Fibroblast of pulmonary artery (primary cell): ENCODE measurements at regions not wholly inside any gene's neighbourhood (a gene's known extent, or its start where the extent isn't known, plus 50 kb on each side); places are given as distances from the start of the nearest gene placed in this dataset.
A peak's percentile ranks its signal among the peaks of the same experiment; 100 is the strongest.
"Not testable (repeated sequence)": the region's sequence is repeated elsewhere in the genome, so short reads cannot be mapped to it uniquely, and the experiment has no call there.

Source experiments
- DNase-seq: peaks from one replicate; pipeline ENCODE4 v3.0.0-alpha.2; 2010; ENCODE audit warnings: low read depth
- H3K4me3 ChIP-seq: replicated peaks from 2 replicates; pipeline ENCODE4 v1.5.1; 2011; ENCODE audit warnings: low read depth, mild to moderate bottlenecking, control low read depth, low read length, moderate library complexity
- CTCF ChIP-seq: IDR thresholded peaks from 2 replicates; pipeline ENCODE4 v1.5.1; 2011; ENCODE audit warnings: mild to moderate bottlenecking, control low read depth, low read length, inconsistent platforms; ENCODE audit errors: missing control alignments

DNA sequence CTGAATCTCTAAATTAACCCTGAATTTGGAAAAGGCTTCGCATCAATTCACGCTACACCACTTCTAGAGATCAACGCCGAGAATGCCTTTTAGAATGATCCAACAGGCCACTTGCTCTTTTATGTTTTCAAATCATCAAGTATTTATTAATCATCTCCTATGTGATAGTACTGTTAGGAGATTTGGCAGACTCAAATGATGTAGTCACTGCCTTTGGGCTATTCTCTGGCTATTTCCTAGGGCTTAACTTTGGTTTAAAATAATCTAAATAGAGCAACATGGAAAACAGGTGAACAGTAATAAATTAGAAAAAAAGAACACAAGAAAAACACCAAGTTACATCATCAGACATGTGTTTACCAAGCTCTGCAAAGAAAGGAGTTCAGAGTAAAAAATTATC, 140.3 kb downstream of the TENT5A start:
- no peak for DNase-seq
- no peak for TF ChIP-seq CTCF
- no peak overlapping the region for H3K4me3 ChIP-seq

DNA sequence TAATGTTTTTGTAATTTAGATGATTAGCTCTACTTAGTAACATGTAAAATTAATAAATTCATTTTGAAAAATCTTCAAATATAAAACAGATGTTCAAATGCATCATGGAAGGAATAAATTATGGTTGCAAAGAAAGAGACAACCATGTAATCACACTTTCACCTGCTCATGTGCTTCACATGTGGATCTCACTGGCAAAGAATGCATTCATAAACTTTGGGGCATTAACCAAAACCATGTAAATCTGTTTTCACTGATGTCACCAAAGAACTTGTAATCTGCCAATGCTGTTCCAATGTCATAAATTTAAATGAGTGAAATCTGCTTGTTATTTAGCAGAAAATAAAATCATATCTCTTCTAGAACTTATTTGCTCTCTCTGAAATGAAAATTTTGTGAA, 142.7 kb downstream of the TENT5A start:
- H3K4me3 ChIP-seq = no peak overlapping the region
- no peak for DNase-seq
- no peak for TF ChIP-seq CTCF

- no peak for TF ChIP-seq CTCF
- H3K4me3 ChIP-seq = no peak overlapping the region
- DNase-seq = peak; percentile 3
Observed at GRCh38 chr6:81608776-81609175, 143.7 kb downstream of the TENT5A start.

DNA sequence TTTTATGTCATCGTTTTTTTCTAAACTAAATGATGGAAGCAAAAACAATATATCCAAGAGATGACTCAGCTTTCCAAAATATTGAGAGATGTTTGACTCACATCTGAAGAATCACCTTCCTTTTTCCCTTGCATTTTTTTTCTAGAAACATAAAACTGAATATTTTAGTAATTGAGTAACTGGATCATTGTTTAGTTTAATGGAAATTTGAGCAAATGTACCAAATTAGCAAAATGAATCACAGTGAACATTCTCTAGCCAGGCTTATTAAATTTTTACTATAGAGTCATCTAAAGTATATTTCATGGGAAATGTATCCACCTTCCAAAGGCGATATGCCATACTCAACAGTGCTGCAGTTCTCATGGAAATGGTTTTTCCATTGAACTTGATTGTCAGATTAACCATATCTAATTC, 145.5 kb downstream of the TENT5A start:
- TF ChIP-seq CTCF = no peak
- no peak overlapping the region for H3K4me3 ChIP-seq
- peak; percentile 64 for DNase-seq

GRCh38 chr6:81605526-81605925, 147.0 kb downstream of the TENT5A start:
- DNase-seq = no peak
- TF ChIP-seq CTCF = no peak

DNA sequence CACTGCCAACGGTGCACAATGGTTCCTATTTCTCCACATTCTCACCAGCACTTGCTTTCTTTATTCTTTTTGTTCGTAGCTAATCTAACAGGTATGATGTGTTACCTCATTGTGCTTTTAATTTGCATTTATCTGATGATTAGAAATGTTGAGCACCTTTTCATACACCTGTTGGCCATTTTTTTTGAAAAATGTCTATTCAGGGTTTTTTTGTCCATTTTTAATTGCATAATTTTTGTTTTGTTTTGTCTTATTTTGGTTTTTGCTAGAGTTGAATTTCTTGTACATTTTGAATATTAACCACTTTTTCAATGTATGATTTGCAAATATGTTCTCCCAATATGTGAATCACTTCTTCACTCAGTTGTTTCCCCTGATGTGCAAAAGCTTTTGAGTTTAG, 150.6 kb downstream of the TENT5A start:
- DNase-seq = no peak
- TF ChIP-seq CTCF = no peak
- H3K4me3 ChIP-seq = no peak overlapping the region

More at GRCh38 chr6:81605526-81605925, 147.0 kb downstream of the TENT5A start:
- H3K4me3 ChIP-seq = no peak overlapping the region

DNA sequence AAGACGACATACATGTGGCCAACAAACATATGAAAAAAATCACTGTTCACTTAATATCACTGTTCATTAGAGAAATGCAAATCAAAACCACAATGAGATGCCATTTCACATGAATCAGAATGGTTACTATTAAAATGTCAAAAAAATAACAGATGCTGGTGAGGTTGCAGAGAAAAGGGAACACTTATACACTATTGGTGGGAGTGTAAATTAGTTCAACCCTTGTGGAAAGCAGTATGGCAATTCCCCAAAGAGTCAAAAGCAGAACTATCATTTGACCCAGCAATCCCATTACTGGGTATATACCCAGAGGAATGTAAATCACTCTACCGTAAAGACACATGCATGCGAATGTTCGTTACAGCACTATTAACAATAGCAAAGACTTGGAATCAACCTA, 152.0 kb downstream of the TENT5A start:
- not testable (repeated sequence) for H3K4me3 ChIP-seq, DNase-seq

- TF ChIP-seq CTCF = no peak
- DNase-seq = no peak
- H3K4me3 ChIP-seq = no peak overlapping the region
Observed at GRCh38 chr6:81594501-81594900, 158.0 kb downstream of the TENT5A start.
